ENCODE measurements at regions not wholly inside any gene's neighbourhood (a gene's known extent, or its start where the extent isn't known, plus 50 kb on each side); places are given as distances from the start of the nearest gene placed in this dataset.
"Not testable (repeated sequence)": the region's sequence is repeated elsewhere in the genome, so short reads cannot be mapped to it uniquely, and the experiment has no call there.

GRCh38 chr7:66542049-66542448 is 86.6 kb upstream of the KCTD7 start:
- Histone ChIP-seq H3K27ac (no peak overlapping the region), H3K27me3 (no peaks in the 10 kb centered on the region), H3K4me1 (no peaks in the 10 kb centered on the region), H3K36me3 (peaks cover 44% of the 10 kb centered on the region), H3K9me3 (no peaks in the 10 kb centered on the region), H3K4me3 (no peak overlapping the region)
- WGBS = 90% methylated on average over 5 of the region's 5 CpGs
- DNase-seq (ENCODE audit: low spot score in 2 of 2) = no peak
- no peak for TF ChIP-seq EP300 (IDR thresholded peaks at IDR 0.05)
- TF ChIP-seq POLR2AphosphoS5 (IDR thresholded peaks at IDR 0.05) = no peak
- TF ChIP-seq POLR2A (IDR thresholded peaks at IDR 0.05) = no peak
- no peak for TF ChIP-seq CTCF (IDR thresholded peaks at IDR 0.05)

GRCh38 chr7:66542528-66543269 is 86.0 kb upstream of the KCTD7 start:
- 75% methylated on average over 14 of the region's 14 CpGs for whole genome bisulfite sequencing
- Histone ChIP-seq H3K36me3 (peaks cover 47% of the 10 kb centered on the region), H3K4me1 (no peaks in the 10 kb centered on the region), H3K27ac (no peak overlapping the region), H3K27me3 (no peaks in the 10 kb centered on the region), H3K9me3 (no peaks in the 10 kb centered on the region), H3K4me3 (no peak overlapping the region)
- DNase-seq (ENCODE audit: low spot score in 2 of 2) = no peak
- no peak for TF ChIP-seq CTCF (IDR thresholded peaks at IDR 0.05)
- no peak for TF ChIP-seq POLR2AphosphoS5 (IDR thresholded peaks at IDR 0.05)
- no peak for TF ChIP-seq POLR2A (IDR thresholded peaks at IDR 0.05)

- no peak for DNase-seq (ENCODE audit: low spot score in 2 of 2)
- Histone ChIP-seq H3K27me3 (no peaks in the 10 kb centered on the region), H3K4me1 (peaks cover 3% of the 10 kb centered on the region), H3K9me3 (no peaks in the 10 kb centered on the region), H3K4me3 (no peak overlapping the region), H3K36me3 (peaks cover 76% of the 10 kb centered on the region), H3K27ac (no peak overlapping the region)
- TF ChIP-seq POLR2A (IDR thresholded peaks at IDR 0.05) = no peak
- no peak for TF ChIP-seq CTCF (IDR thresholded peaks at IDR 0.05)
- TF ChIP-seq POLR2AphosphoS5 (IDR thresholded peaks at IDR 0.05) = no peak
- TF ChIP-seq EP300 (IDR thresholded peaks at IDR 0.05) = no peak
- 100% methylated on average over 3 of the region's 6 CpGs for WGBS
These were observed 79.2 kb upstream of the KCTD7 start for GRCh38 chr7:66549466-66549865.

GRCh38 chr7:66553001-66553400 is 75.7 kb upstream of the KCTD7 start:
- Histone ChIP-seq H3K36me3 (peaks cover 71% of the 10 kb centered on the region), H3K9me3 (no peaks in the 10 kb centered on the region), H3K27me3 (no peaks in the 10 kb centered on the region), H3K4me1 (peaks cover 14% of the 10 kb centered on the region), H3K27ac (peak overlapping the region; percentile 41), H3K4me3 (no peak overlapping the region)
- DNase-seq (ENCODE audit: low spot score in 2 of 2) = peak in 1 of 2 donors; percentile 61
- TF ChIP-seq EP300 (IDR thresholded peaks at IDR 0.05) = no peak
- no peak for TF ChIP-seq CTCF (IDR thresholded peaks at IDR 0.05)
- TF ChIP-seq POLR2AphosphoS5 (IDR thresholded peaks at IDR 0.05) = no peak
- no peak for TF ChIP-seq POLR2A (IDR thresholded peaks at IDR 0.05)
- WGBS = 94% methylated on average over 9 of the region's 9 CpGs

- H3K4me3 ChIP-seq; DNase-seq (ENCODE audit: low spot score in 2 of 2); H3K9me3 ChIP-seq; H3K27me3 ChIP-seq: not testable (repeated sequence)
- WGBS = 38% methylated on average over 2 of the region's 2 CpGs
- Histone ChIP-seq H3K4me1 (peaks cover 14% of the 10 kb centered on the region), H3K36me3 (peaks cover 77% of the 10 kb centered on the region), H3K27ac (peak overlapping the region; percentile 67)
These were observed 75.0 kb upstream of the KCTD7 start for GRCh38 chr7:66553675-66554074.

GRCh38 chr7:66554291-66554690 is 74.4 kb upstream of the KCTD7 start:
- not testable (repeated sequence) for H3K27me3 ChIP-seq; H3K4me3 ChIP-seq; H3K9me3 ChIP-seq; DNase-seq (ENCODE audit: low spot score in 2 of 2)
- 88% methylated on average over 7 of the region's 8 CpGs for WGBS
- H3K27ac ChIP-seq = peak overlapping the region; percentile 67
- H3K4me1 ChIP-seq = peaks cover 14% of the 10 kb centered on the region
- H3K36me3 ChIP-seq = peaks cover 77% of the 10 kb centered on the region

GRCh38 chr7:66554842-66555430 is 73.7 kb upstream of the KCTD7 start:
- H3K27ac ChIP-seq = peak overlapping the region; percentile 67
- peaks cover 14% of the 10 kb centered on the region for H3K4me1 ChIP-seq
- H3K27me3 ChIP-seq, H3K4me3 ChIP-seq, H3K9me3 ChIP-seq: not testable (repeated sequence)
- peak in 1 of 2 donors; percentile 38 for DNase-seq (ENCODE audit: low spot score in 2 of 2)
- WGBS = 75% methylated on average over 8 of the region's 8 CpGs
- H3K36me3 ChIP-seq = peaks cover 75% of the 10 kb centered on the region

Data from suprapubic skin (tissue), 4 donors.